Epithelial cell of proximal tubule (primary cell): ENCODE measurements at regions not wholly inside any gene's neighbourhood (a gene's known extent, or its start where the extent isn't known, plus 50 kb on each side); places are given as distances from the start of the nearest gene placed in this dataset.
"Not testable (repeated sequence)": the region's sequence is repeated elsewhere in the genome, so short reads cannot be mapped to it uniquely, and the experiment has no call there.

Source experiments
- DNase-seq: peaks from one replicate; pipeline ENCODE4 v3.0.0-alpha.2; 2011; ENCODE audit warnings: low read depth
- H3K4me3 ChIP-seq: 2 replicates; pipeline ENCODE4 v1.5.1; 2011; ENCODE audit warnings: low read depth, mild to moderate bottlenecking, low read length
- TF ChIP-seq, protein P1 (sequence below): conservative IDR thresholded peaks from 2 replicates; pipeline ENCODE4 v1.5.1; 2012; ENCODE audit warnings: low read depth, mild to moderate bottlenecking, low read length

DNA sequence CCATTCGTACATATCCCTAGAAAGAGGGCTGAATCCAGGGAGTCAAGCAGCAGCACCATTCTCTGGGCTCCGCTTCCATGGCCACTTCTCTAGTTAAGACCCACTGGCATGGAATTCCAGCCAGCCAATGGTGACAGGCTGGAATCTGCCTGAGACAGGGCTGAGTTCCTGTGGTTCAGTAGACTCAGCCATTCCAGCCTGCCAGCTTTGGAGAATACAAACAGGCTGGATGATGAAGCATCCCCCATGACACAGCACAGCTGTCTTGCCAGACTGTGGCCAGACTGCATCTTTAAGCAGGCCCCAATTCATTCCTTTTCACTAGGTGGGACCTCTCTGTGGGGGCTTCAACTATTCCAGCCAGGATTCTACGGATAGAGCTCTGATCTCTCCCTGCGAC is 329.6 kb downstream of the XPNPEP1 start:
- TF ChIP-seq, protein P1, sequence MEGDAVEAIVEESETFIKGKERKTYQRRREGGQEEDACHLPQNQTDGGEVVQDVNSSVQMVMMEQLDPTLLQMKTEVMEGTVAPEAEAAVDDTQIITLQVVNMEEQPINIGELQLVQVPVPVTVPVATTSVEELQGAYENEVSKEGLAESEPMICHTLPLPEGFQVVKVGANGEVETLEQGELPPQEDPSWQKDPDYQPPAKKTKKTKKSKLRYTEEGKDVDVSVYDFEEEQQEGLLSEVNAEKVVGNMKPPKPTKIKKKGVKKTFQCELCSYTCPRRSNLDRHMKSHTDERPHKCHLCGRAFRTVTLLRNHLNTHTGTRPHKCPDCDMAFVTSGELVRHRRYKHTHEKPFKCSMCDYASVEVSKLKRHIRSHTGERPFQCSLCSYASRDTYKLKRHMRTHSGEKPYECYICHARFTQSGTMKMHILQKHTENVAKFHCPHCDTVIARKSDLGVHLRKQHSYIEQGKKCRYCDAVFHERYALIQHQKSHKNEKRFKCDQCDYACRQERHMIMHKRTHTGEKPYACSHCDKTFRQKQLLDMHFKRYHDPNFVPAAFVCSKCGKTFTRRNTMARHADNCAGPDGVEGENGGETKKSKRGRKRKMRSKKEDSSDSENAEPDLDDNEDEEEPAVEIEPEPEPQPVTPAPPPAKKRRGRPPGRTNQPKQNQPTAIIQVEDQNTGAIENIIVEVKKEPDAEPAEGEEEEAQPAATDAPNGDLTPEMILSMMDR = no peak
- DNase-seq = no peak
- H3K4me3 ChIP-seq = no peak overlapping the region

DNA sequence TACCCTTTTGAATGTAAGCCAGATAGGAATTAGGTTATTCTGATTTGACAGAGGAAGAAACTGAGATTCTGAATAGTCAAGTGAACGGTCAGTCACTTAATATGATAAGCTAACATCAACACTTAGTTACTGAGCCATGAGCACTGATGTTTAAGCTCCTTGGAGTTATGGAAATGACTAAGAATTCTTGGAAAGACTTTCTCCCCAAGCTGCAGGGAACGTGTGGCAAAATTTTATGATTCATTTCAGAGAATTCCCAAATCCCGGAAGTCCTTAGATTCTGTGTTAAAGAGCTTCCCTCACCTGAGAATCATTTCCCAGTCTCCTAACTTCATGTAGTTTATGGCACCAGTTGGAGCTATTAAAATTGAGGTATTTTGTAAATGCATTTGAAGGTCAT is 330.9 kb downstream of the XPNPEP1 start:
- no peak overlapping the region for H3K4me3 ChIP-seq
- TF ChIP-seq, protein P1 = no peak
- DNase-seq = no peak

DNA sequence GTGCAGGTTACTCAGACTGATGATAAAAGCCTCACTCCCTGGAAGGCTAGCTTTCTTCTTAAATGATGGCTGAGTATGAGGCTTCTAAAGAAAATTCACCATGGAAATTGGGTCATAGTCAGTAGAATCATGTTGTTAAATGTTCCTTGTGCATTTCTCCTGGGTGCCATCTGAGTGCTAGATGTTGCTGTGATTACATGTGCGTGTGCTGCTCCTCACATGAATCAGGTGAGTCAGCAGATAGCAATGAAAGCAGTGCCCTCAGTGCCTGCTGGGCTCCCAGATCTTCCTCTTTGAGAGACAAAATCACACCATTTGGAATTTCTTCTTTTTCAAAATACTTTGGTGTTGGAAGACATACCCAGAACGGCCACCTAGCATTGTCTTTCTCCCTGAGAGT is 331.7 kb downstream of the XPNPEP1 start:
- no peak overlapping the region for H3K4me3 ChIP-seq
- TF ChIP-seq, protein P1 = no peak
- DNase-seq = no peak

DNA sequence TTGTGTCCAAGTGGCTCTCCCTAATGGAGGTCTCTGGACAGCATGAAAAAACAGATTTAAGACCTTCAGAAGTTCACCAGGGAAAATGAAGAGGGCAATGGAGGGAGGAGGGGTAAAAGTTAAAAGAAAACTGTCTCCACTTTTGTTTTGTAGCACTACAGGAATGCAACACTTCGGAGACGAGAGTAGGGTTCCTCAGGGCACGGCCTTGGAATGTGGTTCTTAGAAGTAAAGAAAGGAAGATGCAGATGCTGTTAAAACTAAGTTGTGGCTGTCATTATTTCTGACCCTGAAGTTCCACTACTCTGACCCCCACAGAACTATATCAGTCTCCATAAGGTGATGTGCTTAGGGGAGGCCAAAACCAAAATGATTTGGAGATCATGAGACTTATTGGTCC is 335.1 kb downstream of the XPNPEP1 start:
- TF ChIP-seq, protein P1 = no peak
- DNase-seq = no peak
- no peak overlapping the region for H3K4me3 ChIP-seq

GRCh38 chr10:109587366-109587765 is 335.9 kb downstream of the XPNPEP1 start:
- TF ChIP-seq, protein P1 = no peak
- DNase-seq = no peak
- H3K4me3 ChIP-seq = no peak overlapping the region

GRCh38 chr10:109556399-109556798 is 366.9 kb downstream of the XPNPEP1 start:
- no peak for DNase-seq
- TF ChIP-seq, protein P1 = no peak
- no peak overlapping the region for H3K4me3 ChIP-seq

- not testable (repeated sequence) for DNase-seq
Observed at GRCh38 chr10:109542050-109542603, 381.2 kb downstream of the XPNPEP1 start.

More at GRCh38 chr10:109542050-109542603, 381.2 kb downstream of the XPNPEP1 start:
- H3K4me3 ChIP-seq = not testable (repeated sequence)
